BJ (cell line): ENCODE measurements at regions not wholly inside any gene's neighbourhood (a gene's known extent, or its start where the extent isn't known, plus 50 kb on each side); places are given as distances from the start of the nearest gene placed in this dataset.

Experiments
- CTCF ChIA-PET: fragments of 350-600 bp; formaldehyde crosslinking; extraction: SDS; loops from one replicate; lab custom pipeline; 2021; ENCODE audit warnings: antibody characterized with exemption, inconsistent platforms; lab: Yijun Ruan, JAX
- POLR2A ChIA-PET: fragments of 300-600 bp; sonication (Branson Sonifier 250); formaldehyde crosslinking; extraction: SDS; loops from one replicate; lab custom pipeline; 2021; ENCODE audit warnings: antibody characterized with exemption; lab: Charles Lee
- DNase-seq: peaks from one replicate; pipeline ENCODE4 v3.0.0-alpha.2; 2011; ENCODE audit warnings: low read depth
- H3K27me3 ChIP-seq: 2 replicates; pipeline ENCODE4 v1.6.0; 2011; ENCODE audit warnings: low read length; ENCODE audit not compliant: control insufficient read depth, insufficient read depth
- H3K36me3 ChIP-seq: 2 replicates; pipeline ENCODE4 v1.5.1; 2011; ENCODE audit warnings: low read length; ENCODE audit not compliant: control insufficient read depth, insufficient read depth
- H3K4me3 ChIP-seq: 2 replicates; pipeline ENCODE4 v1.5.1; 2011; ENCODE audit warnings: low read depth, mild to moderate bottlenecking, control low read depth, low read length
- CTCF ChIP-seq: IDR thresholded peaks from 2 replicates; pipeline ENCODE4 v1.5.1; 2011; ENCODE audit warnings: low read depth, mild to moderate bottlenecking, control low read depth, inconsistent platforms, low read length, moderate library complexity; ENCODE audit not compliant: insufficient read depth

GRCh38 chr4:27154706-27155105, 294.1 kb downstream of the STIM2 start:
- POLR2A ChIA-PET = no interaction called here
- no peak for TF ChIP-seq CTCF
- DNase-seq = peak; percentile 19
- CTCF ChIA-PET = interaction anchor here (1.5 kb wide), 1 partner anchor 165 kb away, joined by 4 read pairs; no protein-coding TSS in a partner anchor
- H3K36me3 ChIP-seq = no peaks in the 10 kb centered on the region
- H3K4me3 ChIP-seq = no peak overlapping the region
- no peaks in the 10 kb centered on the region for H3K27me3 ChIP-seq

GRCh38 chr4:27161191-27161590, 300.6 kb downstream of the STIM2 start:
- no peak for TF ChIP-seq CTCF
- peaks cover 1% of the 10 kb centered on the region; the same call in 1 of the 2 replicates for H3K27me3 ChIP-seq
- CTCF ChIA-PET = interaction anchor here (0.6 to 1.0 kb wide), 2 partner anchors 46 to 126 kb away, joined by 3 to 5 read pairs; no protein-coding TSS in a partner anchor
- no peak for DNase-seq
- H3K36me3 ChIP-seq = no peaks in the 10 kb centered on the region
- H3K4me3 ChIP-seq = no peak overlapping the region
- POLR2A ChIA-PET = no interaction called here

- no peak for DNase-seq
- ChIA-PET POLR2A (no interaction called here), CTCF (no interaction called here)
- no peak overlapping the region for H3K4me3 ChIP-seq
- H3K36me3 ChIP-seq = no peaks in the 10 kb centered on the region
- H3K27me3 ChIP-seq = 0 out of 2 replicates have a peak, but pooled peaks cover 3% of the 10 kb centered on the region
- TF ChIP-seq CTCF = no peak
Observed at GRCh38 chr4:27168783-27169182, 308.1 kb downstream of the STIM2 start.

- POLR2A ChIA-PET = no interaction called here
- CTCF ChIA-PET = interaction anchor here (0.7 to 4.6 kb wide), 2 partner anchors 22 to 146 kb away, joined by 3 to 52 read pairs; no protein-coding TSS in a partner anchor
Observed at GRCh38 chr4:27173280-27173679, 312.6 kb downstream of the STIM2 start.

GRCh38 chr4:27176400-27176799, 315.8 kb downstream of the STIM2 start:
- Histone ChIP-seq H3K27me3 (0 out of 2 replicates have a peak, but pooled peaks cover 2% of the 10 kb centered on the region), H3K36me3 (no peaks in the 10 kb centered on the region), H3K4me3 (no peak overlapping the region)
- ChIA-PET POLR2A (no interaction called here), CTCF (interaction anchor here (0.6 to 4.6 kb wide), 9 partner anchors 8 to 185 kb away, joined by 3 to 52 read pairs (median 4); no protein-coding TSS in a partner anchor)
- peak; percentile 65 for TF ChIP-seq CTCF
- DNase-seq = no peak

More at GRCh38 chr4:27173280-27173679, 312.6 kb downstream of the STIM2 start:
- 0 out of 2 replicates have a peak, but pooled peaks cover 2% of the 10 kb centered on the region for H3K27me3 ChIP-seq
- no peak for DNase-seq
- no peak for TF ChIP-seq CTCF
- no peaks in the 10 kb centered on the region for H3K36me3 ChIP-seq
- H3K4me3 ChIP-seq = no peak overlapping the region
